Mesendoderm (in vitro differentiated cells): ENCODE measurements at regions not wholly inside any gene's neighbourhood (a gene's known extent, or its start where the extent isn't known, plus 50 kb on each side); places are given as distances from the start of the nearest gene placed in this dataset.

Experiments
- DNase-seq: peaks from one replicate; pipeline ENCODE4 v3.0.0; 2013
- H2AK5ac ChIP-seq: 2 replicates; pipeline ENCODE4 v1.6.1; 2013; ENCODE audit warnings: low read length, inconsistent platforms
- H2BK120ac ChIP-seq: 2 replicates; pipeline ENCODE4 v1.6.1; 2013; ENCODE audit warnings: low read depth, mild to moderate bottlenecking, low read length, moderate library complexity, mixed read lengths
- H2BK15ac ChIP-seq: replicated peaks from 2 replicates; pipeline ENCODE4 v1.6.1; 2013; ENCODE audit warnings: low read depth, mild to moderate bottlenecking, moderate library complexity
- H2BK5ac ChIP-seq: 2 replicates; pipeline ENCODE4 v1.6.1; 2013; ENCODE audit warnings: low read length, inconsistent platforms
- H3K18ac ChIP-seq: 2 replicates; pipeline ENCODE4 v1.6.1; 2013; ENCODE audit warnings: mild to moderate bottlenecking, low read length, mixed read lengths
- H3K23ac ChIP-seq: one replicate; pipeline ENCODE4 v1.6.1; 2013; ENCODE audit warnings: low read length
- H3K27ac ChIP-seq: 2 replicates; pipeline ENCODE4 v1.5.1; 2013; ENCODE audit warnings: low read depth, mild to moderate bottlenecking, inconsistent platforms, low read length, moderate library complexity
- H3K27me3 ChIP-seq: 2 replicates; pipeline ENCODE4 v1.6.1; 2013; ENCODE audit warnings: low read length, control low read depth, mild to moderate bottlenecking, inconsistent platforms; ENCODE audit not compliant: insufficient read depth, poor library complexity
- H3K36me3 ChIP-seq: 2 replicates; pipeline ENCODE4 v1.6.1; 2013; ENCODE audit warnings: low read length, inconsistent platforms; ENCODE audit not compliant: control insufficient read depth, insufficient read depth
- H3K4ac ChIP-seq: one replicate; pipeline ENCODE4 v1.6.1; 2013; ENCODE audit warnings: low read depth, mild to moderate bottlenecking, low read length, moderate library complexity
- H3K4me1 ChIP-seq: 2 replicates; pipeline ENCODE4 v1.6.1; 2013; ENCODE audit warnings: low read depth, low read length, inconsistent platforms; ENCODE audit not compliant: control insufficient read depth
- H3K4me2 ChIP-seq: 2 replicates; pipeline ENCODE4 v1.6.1; 2013; ENCODE audit warnings: low read length
- H3K4me3 ChIP-seq: 2 replicates; pipeline ENCODE4 v1.5.1; 2013; ENCODE audit warnings: mild to moderate bottlenecking, low read length
- H3K56ac ChIP-seq: one replicate; pipeline ENCODE4 v1.6.1; 2013; ENCODE audit warnings: low read length
- H3K79me1 ChIP-seq: 2 replicates; pipeline ENCODE4 v1.6.1; 2013; ENCODE audit warnings: low read length, inconsistent platforms
- H3K79me2 ChIP-seq: 2 replicates; pipeline ENCODE4 v1.6.1; 2013; ENCODE audit warnings: mild to moderate bottlenecking, low read length; ENCODE audit not compliant: control insufficient read depth, insufficient read depth
- H3K9ac ChIP-seq: 2 replicates; pipeline ENCODE4 v1.6.1; 2013; ENCODE audit warnings: low read length, inconsistent platforms
- H4K5ac ChIP-seq: one replicate; pipeline ENCODE4 v1.6.1; 2013; ENCODE audit warnings: low read length
- H4K8ac ChIP-seq: one replicate; pipeline ENCODE4 v1.6.1; 2013; ENCODE audit warnings: low read depth, mild to moderate bottlenecking, control low read depth, low read length, moderate library complexity
- WGBS: extraction: QIAGEN DNeasy Blood & Tissue Kit; methylation state at CpG from one replicate; pipeline ENCODE4 v1.1.7; 2013; ENCODE audit warnings: low lambda C conversion rate, missing lambda C conversion rate; ENCODE audit not compliant: insufficient coverage; ENCODE audit errors: extremely low coverage; 5-methylcytosine and 5-hydroxymethylcytosine counted together

GRCh38 chr13:105452895-105453294, 1082.6 kb downstream of the EFNB2 start:
- H3K9ac ChIP-seq: no peak overlapping the region
- no peaks in the 10 kb centered on the region for H3K36me3 ChIP-seq
- no peak overlapping the region for H2BK5ac ChIP-seq
- H3K56ac ChIP-seq: no peak overlapping the region
- H3K79me1 ChIP-seq: no peaks in the 10 kb centered on the region
- WGBS: no CpG with 5 or more reads among the region's 2 CpGs
- no peaks in the 10 kb centered on the region for H3K27me3 ChIP-seq
- H3K4me1 ChIP-seq: no peaks in the 10 kb centered on the region
- no peak overlapping the region for H3K4me2 ChIP-seq
- no peak overlapping the region for H4K5ac ChIP-seq
- H3K79me2 ChIP-seq: no peaks in the 10 kb centered on the region
- H2BK120ac ChIP-seq: no peak overlapping the region
- no peak overlapping the region for H3K23ac ChIP-seq
- DNase-seq: no peak
- H3K27ac ChIP-seq: no peak overlapping the region
- no peak overlapping the region for H3K4me3 ChIP-seq
- H3K18ac ChIP-seq: no peak overlapping the region
- no peak overlapping the region for H2BK15ac ChIP-seq
- H3K4ac ChIP-seq: no peak overlapping the region
- no peak overlapping the region for H2AK5ac ChIP-seq
- H4K8ac ChIP-seq: peak overlapping the region; percentile 86

- DNase-seq: no peak
- Histone ChIP-seq H3K4me2 (no peak overlapping the region), H4K5ac (no peak overlapping the region), H3K4ac (no peak overlapping the region), H2AK5ac (no peak overlapping the region), H3K4me1 (no peaks in the 10 kb centered on the region), H2BK5ac (no peak overlapping the region), H3K23ac (no peak overlapping the region), H3K79me2 (no peaks in the 10 kb centered on the region), H3K4me3 (no peak overlapping the region), H3K18ac (no peak overlapping the region), H3K36me3 (no peaks in the 10 kb centered on the region), H3K56ac (no peak overlapping the region), H2BK15ac (no peak overlapping the region), H3K9ac (no peak overlapping the region), H2BK120ac (no peak overlapping the region), H3K27ac (no peak overlapping the region), H4K8ac (no peak overlapping the region), H3K79me1 (no peaks in the 10 kb centered on the region), H3K27me3 (no peaks in the 10 kb centered on the region)
- WGBS: no CpG with 5 or more reads among the region's 4 CpGs
These were observed 1084.7 kb downstream of the EFNB2 start for GRCh38 chr13:105450784-105451183.

- Histone ChIP-seq H4K8ac (no peak overlapping the region), H2BK15ac (no peak overlapping the region), H2BK120ac (no peak overlapping the region), H3K4me3 (no peak overlapping the region), H2AK5ac (no peak overlapping the region), H4K5ac (no peak overlapping the region), H3K79me2 (no peaks in the 10 kb centered on the region), H3K36me3 (no peaks in the 10 kb centered on the region), H3K23ac (no peak overlapping the region), H3K27ac (no peak overlapping the region), H3K56ac (no peak overlapping the region), H3K4me1 (no peaks in the 10 kb centered on the region), H3K27me3 (no peaks in the 10 kb centered on the region), H3K18ac (no peak overlapping the region), H2BK5ac (no peak overlapping the region), H3K4ac (no peak overlapping the region), H3K79me1 (no peaks in the 10 kb centered on the region), H3K4me2 (no peak overlapping the region), H3K9ac (no peak overlapping the region)
- no peak for DNase-seq
- no CpG with 5 or more reads among the region's 1 CpG for WGBS
These were observed 1086.7 kb downstream of the EFNB2 start for GRCh38 chr13:105448811-105449210.

GRCh38 chr13:105446197-105446596, 1089.3 kb downstream of the EFNB2 start:
- Histone ChIP-seq H3K18ac (no peak overlapping the region), H3K36me3 (no peaks in the 10 kb centered on the region), H3K9ac (no peak overlapping the region), H2BK5ac (no peak overlapping the region), H3K79me1 (no peaks in the 10 kb centered on the region), H3K23ac (no peak overlapping the region), H3K4me2 (no peak overlapping the region), H3K27ac (no peak overlapping the region), H3K4me1 (no peaks in the 10 kb centered on the region), H3K79me2 (no peaks in the 10 kb centered on the region), H3K4ac (no peak overlapping the region), H3K27me3 (no peaks in the 10 kb centered on the region), H4K5ac (no peak overlapping the region), H3K4me3 (no peak overlapping the region), H3K56ac (no peak overlapping the region), H4K8ac (no peak overlapping the region), H2BK15ac (no peak overlapping the region), H2BK120ac (no peak overlapping the region), H2AK5ac (no peak overlapping the region)
- WGBS: no CpG with 5 or more reads among the region's 4 CpGs
- no peak for DNase-seq

- H3K4ac ChIP-seq: no peak overlapping the region
- H3K27ac ChIP-seq: no peak overlapping the region
- H3K56ac ChIP-seq: no peak overlapping the region
- no peak overlapping the region for H2BK5ac ChIP-seq
- H3K4me2 ChIP-seq: no peak overlapping the region
- H4K5ac ChIP-seq: no peak overlapping the region
- no peak for DNase-seq
- no peak overlapping the region for H4K8ac ChIP-seq
- no peak overlapping the region for H2BK15ac ChIP-seq
- H3K36me3 ChIP-seq: no peaks in the 10 kb centered on the region
- no peak overlapping the region for H3K9ac ChIP-seq
- H2AK5ac ChIP-seq: no peak overlapping the region
- no peaks in the 10 kb centered on the region for H3K79me1 ChIP-seq
- no CpG with 5 or more reads among the region's 4 CpGs for WGBS
- no peak overlapping the region for H3K18ac ChIP-seq
- H2BK120ac ChIP-seq: no peak overlapping the region
- H3K4me1 ChIP-seq: no peaks in the 10 kb centered on the region
- no peaks in the 10 kb centered on the region for H3K79me2 ChIP-seq
- no peak overlapping the region for H3K23ac ChIP-seq
- H3K4me3 ChIP-seq: no peak overlapping the region
- H3K27me3 ChIP-seq: no peaks in the 10 kb centered on the region
These were observed 1089.7 kb downstream of the EFNB2 start for GRCh38 chr13:105445796-105446195.

GRCh38 chr13:105442949-105443699, 1092.3 kb downstream of the EFNB2 start:
- H3K79me1 ChIP-seq: no peaks in the 10 kb centered on the region
- WGBS: no CpG with 5 or more reads among the region's 3 CpGs
- H3K36me3 ChIP-seq: no peaks in the 10 kb centered on the region
- H2AK5ac ChIP-seq: no peak overlapping the region
- no peak overlapping the region for H3K23ac ChIP-seq
- no peaks in the 10 kb centered on the region for H3K4me1 ChIP-seq
- H3K4me3 ChIP-seq: no peak overlapping the region
- no peak overlapping the region for H3K18ac ChIP-seq
- H3K56ac ChIP-seq: no peak overlapping the region
- H4K8ac ChIP-seq: no peak overlapping the region
- H2BK120ac ChIP-seq: no peak overlapping the region
- no peak overlapping the region for H3K27ac ChIP-seq
- H2BK5ac ChIP-seq: no peak overlapping the region
- H3K4me2 ChIP-seq: no peak overlapping the region
- H3K27me3 ChIP-seq: no peaks in the 10 kb centered on the region
- H3K79me2 ChIP-seq: no peaks in the 10 kb centered on the region
- peak; percentile 40 for DNase-seq
- H4K5ac ChIP-seq: no peak overlapping the region
- H3K9ac ChIP-seq: no peak overlapping the region
- H3K4ac ChIP-seq: no peak overlapping the region
- H2BK15ac ChIP-seq: no peak overlapping the region
